NCI-H524 (cell line): ENCODE measurements at regions not wholly inside any gene's neighbourhood (a gene's known extent, or its start where the extent isn't known, plus 50 kb on each side); places are given as distances from the start of the nearest gene placed in this dataset.

Source experiments
- DNase-seq, 2 experiments: peaks; one replicate each; lab custom pipeline; 2025; lab: John Stamatoyannopoulos, UW

DNA sequence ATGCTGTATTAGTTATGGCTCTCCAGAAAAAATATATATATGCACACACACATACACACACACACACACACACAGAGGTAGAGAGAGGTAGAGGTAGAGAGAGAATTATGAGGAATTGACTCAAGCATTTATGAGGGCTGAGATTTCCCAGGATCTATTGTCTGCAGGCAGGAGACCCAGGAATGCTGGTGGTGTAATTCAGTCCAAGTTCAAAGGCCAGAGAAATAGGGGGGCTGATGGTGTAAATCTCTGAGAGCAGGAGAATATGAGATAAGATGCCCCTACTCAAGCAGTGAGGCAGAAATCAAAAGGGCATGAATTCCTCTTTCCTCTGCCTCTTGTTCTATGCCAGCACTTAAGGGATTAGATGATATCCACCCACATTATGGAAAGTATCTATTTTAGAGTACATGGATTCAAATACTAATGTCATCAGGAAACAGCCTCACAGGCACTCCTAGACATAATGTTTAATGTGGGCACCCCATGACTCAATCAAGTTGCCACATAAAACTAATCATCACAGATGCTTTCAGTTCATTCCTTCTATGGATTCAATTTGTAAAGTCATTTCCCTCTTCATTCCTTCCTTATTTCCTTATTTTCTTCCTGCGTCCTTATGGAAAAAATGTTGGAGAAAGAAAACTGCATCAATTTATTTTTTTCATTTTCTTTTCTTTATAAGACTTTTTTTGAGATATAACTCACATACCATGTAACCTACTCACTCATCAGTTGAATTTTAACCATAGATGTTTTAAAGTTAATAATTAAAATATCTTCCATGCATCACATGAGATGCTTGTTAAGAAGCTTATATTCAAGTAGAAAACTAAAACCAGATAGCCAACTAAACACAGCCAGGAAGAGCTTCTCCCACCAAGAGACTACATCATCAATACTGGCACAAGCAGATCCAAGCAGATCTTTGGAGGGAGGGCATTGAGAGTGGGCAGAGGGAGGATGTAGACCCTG is 406.2 kb downstream of the MBD2 start:
- DNase-seq: no peak

DNA sequence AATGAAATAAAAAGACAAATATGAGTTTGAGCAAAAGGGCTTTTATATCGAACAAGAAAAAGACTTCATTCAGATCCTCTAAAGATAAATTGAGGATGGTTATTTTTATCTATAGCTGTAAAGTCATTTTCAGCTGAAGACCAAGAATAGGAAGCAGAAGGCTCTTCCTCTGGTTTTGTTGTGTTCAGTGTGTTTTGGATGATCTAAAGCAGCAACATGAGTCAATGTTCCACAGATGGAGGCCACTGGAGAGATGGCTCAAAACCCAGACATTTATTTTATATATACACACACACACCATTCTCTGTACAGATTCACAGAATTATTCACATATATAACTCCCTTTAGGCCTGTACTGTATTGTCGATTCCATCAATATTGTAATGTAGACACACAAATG is 424.3 kb downstream of the MBD2 start:
- no peak for DNase-seq

DNA sequence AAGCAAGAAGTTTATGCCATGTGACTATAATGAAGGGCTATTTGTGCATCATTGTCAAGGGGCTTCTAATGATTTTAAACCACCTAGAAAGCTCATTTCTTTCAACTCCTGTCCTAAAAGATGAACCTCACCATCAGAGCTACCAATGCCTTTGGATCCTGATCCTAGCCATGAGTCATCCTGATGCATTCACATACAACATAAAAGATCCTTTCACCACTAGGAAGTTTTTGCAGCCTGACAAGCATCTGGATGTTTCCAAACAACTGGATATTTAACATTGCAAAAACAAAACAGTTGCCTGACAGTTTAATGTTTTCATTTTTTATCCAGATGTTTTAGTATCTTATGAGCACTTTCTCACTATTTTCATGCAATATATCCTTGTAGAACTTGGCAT is 425.3 kb downstream of the MBD2 start:
- no peak for DNase-seq

DNA sequence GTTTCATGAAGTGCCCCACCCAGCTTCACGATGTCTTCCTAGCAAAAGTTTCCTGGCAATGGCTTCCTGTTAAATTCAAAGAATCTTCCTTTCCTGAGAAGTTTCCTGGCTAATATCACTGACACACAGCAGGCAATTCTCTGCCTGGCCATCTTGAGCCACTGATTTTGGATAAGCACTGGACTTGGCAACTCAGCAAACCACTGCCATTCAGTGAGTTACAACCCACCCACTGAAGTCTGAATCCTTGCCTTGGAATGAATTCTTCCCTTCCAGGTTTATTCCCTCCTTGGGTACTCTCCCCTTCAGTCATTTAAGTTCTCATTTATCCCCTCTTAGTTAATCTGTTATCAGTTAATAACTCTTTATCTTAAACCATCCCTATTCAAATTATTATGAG is 426.0 kb downstream of the MBD2 start:
- no peak for DNase-seq

DNA sequence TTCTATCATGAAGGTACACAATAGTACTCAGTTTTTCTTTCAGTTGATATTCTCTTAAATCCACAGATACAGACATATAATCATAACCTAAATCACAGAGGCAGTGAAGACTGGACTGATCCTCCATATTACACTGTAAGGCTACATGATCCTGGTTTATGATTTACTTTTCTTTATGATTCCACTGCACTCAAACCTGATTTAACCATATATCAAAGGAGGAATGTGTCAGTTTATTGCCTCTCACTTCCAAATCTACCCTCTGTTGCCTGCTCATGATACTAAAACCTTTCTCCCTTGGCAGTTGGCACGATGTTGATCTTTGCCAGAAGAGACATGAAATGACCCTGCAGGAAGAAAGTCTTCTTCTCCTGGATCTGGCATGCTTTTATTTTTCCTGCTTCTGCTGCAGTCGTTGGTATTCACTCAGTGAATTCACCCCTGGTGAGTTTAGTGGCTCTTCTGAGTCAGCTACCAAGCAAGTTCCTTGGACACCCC is 426.4 kb downstream of the MBD2 start:
- DNase-seq: no peak

DNA sequence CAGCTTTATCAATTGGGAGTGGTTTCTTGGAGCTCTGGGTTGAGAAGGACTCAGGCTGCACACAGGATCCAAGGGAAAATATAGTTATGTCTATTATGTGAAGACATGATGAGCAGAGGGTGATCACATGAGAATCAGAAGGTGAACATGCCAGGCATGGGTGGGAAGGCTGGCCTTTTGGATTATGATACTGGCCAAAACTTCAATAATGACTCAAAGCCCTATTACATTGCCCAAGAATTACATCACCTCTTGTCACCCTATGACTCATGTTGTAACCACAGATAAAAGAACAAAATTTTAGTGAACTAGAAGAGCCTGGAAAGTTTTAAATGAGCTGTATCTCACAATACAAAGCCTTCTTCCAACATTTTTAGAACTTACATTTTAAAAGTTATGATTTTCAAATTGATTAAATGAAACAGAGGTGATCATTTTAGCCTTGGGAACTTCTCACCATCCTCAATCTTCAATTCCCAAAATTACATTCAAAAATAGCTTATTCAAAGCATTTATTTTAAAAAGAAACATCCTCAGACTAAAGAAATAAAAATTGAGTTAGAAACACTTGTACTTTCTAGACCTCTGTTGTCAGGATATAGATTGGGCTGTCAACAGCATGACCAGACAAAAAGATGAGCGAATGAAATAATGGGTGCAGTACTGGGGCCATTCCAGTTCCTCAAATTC is 428.3 kb downstream of the MBD2 start:
- DNase-seq: no peak

DNA sequence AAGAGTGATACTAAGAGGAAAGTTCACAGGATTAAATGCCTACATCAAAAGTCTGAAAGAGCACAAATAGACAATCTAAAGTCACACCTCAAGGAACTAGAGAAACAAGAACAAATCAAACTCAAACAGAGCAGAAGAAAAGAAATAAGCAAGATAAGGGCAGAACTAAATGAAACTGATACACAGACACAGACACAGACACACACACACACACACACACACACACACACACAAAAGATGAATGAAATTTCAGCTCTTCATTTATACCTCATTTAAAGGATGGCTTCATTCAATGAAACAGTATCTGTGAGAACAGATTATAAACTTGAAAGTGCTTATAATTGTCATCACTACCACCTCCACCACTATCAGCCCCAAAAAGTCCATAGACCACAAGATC is 428.9 kb downstream of the MBD2 start:
- DNase-seq: no peak

DNA sequence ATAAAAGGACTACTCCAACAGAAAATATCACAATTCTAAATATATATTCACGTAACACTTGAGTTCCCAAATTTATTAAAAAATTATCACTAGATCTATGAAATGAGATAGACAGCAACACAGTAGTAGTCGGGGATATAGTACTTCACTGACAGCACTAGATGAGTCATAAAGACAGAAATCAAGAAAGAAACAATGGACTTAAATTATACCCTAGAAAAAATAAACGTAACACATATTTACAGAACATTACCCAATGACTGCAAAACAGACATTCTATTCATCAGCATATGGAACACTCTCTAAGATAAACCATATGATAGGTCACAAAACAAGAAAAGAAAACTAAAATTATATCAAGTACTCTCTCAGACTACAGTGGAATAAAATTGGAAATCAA is 429.4 kb downstream of the MBD2 start:
- DNase-seq: no peak

DNA sequence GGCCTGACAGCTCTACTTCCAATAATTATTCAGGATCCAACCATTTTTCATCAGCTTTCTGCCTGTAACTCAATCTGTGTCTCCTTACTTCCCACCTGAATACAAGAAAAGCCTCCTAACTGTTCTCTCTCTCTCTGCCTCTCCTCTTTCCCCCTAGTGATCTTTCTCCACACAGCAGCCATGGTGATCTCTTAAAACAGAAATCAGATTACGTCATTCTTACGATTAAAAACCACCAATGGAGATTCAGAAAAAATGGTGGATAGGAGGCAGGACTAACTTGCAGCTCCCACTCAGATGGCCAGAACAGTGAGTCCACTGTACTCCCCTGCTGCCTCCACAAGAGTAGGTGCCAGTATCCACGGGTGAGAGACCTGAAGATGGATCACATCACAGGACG is 431.7 kb downstream of the MBD2 start:
- no peak for DNase-seq

DNA sequence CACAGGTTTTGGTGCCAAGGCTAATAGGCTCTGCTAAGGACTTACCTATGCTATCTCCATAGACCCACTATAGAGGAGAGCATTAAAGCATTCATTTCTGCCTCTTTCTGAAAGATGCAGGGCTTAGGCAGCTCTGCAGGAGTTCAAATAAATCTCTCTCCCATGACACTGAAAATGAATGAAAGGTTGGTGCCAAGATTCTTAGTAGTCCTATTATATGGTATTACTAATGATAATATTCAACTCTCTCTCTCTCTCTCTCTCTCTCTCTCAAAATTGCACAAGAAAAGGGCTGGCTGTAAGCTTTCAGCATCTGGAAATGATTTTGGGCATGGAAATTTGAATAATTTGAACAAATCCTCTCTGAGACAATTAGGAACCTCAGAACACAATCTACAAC is 433.7 kb downstream of the MBD2 start:
- no peak for DNase-seq

DNA sequence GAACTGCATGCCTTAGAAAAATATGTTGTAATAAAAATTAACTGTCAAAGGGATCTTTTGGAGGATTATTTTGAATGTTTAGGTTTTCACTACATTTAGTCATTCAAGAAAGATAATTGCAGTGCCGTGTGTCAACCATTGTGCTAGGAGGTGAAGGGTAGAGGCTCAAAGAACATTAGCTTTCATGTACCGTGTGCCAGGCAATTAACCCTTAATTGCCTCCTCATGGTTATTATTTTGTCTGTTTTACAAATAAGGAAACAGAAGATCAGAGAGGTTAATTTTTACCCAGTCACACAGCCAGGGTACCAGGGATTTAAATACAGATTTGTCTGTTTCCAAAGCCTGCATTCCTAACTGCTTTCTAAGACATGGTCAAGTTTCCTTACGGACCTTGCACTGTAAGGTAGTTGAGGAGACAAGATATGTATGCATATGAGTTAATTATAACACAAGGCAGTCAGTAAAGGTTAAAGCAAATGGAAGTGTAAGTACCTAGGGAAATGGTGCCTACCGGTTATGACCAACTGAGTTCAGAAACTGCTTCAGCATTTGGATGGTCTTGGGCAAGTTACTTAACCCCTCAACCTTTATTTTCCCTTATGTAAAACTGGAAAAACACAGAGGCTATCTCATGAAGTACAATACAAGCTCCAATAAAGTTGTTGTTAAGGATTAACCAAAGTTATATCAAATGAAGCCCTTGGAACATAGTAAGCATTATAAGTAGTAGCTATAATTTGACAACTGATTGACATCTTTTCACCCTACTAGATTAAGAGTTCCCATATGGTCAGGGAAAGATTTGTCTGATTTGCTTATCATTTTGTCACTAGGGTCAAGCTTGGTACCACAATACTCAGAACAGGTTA is 434.9 kb downstream of the MBD2 start:
- no peak for DNase-seq

DNA sequence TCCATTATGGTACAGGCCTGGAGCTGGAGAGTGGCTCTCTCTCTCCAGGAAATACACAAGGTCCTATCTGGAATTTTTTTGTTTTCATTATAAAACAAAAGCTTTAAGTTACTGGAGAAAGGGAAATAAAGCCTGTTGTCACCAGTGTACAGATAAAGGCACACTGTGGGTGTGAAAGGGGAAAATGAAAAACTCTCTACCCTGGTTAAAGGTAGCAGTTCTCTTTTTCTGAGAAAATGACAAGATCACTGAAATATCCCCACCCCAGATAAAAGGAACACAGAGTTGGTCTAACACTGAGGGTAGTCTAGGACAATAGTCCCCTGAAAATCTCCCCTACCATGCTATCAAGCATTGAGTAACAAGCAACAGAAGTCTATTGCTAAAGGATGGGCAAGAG is 438.7 kb downstream of the MBD2 start:
- no peak for DNase-seq

DNA sequence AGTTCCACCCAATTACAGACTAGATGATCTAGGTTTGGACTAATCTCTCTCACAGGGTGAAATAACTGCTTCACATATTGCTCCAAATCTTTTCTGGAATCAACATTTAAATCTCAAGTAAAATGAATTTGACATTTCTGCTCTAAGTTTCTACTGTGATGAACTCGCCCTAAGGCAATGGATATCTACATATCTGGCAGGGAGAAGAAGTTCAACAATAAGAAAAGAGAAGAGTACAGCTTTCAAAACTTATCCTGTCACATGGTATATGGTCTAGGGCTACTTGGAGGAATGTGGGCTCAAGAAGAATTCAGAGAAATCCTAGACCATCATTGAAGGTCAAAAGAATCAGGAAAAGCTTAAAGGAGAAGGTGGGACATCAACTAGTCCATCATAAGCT is 440.2 kb downstream of the MBD2 start:
- DNase-seq: no peak

DNA sequence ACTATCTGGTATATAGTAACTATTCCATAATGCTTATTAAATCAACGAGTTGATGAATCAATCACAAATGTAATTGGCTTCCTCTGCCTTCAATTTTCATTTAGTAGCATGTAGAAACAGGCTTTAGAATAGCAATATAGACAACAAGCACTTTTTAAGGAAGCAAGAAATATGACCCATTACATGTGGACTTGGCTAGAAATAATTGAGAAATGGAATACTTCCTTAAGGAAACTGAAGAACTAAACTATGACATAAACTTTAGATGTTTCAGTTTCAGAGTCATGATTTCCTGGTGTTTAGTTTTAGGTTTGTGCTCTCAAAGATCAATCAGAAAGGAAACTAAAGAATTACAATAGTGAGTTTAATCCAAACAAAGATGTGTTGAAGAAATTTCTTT is 443.8 kb downstream of the MBD2 start:
- no peak for DNase-seq

DNA sequence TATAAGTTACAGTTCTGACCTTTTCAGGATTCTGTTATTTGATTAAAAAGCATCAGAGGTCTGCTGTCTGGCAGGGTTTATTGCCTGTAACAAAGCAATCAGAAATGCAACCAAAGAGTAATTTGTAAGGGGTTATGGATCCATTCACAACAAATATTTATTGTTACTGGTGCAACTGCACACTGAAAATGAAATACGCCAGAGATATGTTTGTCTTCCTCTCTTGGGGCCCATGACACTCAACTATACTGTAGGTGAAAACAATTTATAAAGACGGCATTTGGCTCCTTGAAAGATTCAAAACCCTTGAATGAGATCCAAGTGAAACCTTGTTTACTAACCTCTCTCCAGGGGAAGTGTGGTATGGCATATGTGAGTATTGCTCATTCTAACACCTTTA is 452.2 kb downstream of the MBD2 start:
- no peak for DNase-seq

DNA sequence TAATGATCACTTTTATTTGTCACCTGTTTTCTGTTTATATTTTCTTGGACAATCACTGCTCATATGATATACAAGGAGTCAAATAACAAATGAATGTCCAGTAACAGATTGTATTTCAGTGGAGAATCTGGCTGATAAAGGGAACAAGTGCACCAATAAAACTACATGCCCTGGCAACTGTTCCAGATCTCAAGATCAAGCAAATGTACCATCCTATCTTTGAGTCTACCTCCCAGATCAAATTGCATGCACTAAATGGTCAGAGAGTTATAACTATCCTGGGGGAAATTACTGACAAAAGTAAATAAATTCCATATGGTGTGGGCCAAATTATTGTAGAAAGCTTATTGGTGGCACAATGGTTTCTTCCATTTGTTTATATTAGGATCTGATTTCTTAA is 452.8 kb downstream of the MBD2 start:
- peak in 1 of 2 experiments; percentile 26 for DNase-seq

DNA sequence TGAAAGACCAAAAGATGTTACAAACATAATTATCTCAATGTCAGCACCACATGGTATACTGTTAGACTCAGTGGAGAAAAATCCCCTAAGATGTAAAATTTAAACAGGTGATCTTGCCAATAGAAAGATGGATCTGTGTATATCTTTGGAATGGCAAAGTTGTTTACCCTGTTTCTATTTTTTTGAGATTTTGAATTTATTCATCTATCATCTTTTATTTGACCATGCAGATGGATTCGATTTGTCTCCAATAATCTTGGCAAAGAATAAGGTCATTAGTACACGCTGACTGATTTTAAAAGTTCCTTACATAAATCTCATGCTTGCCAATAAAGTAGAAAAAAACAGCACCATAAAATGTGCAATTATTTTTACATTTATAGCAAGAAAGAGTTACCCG is 459.3 kb downstream of the MBD2 start:
- no peak for DNase-seq

DNA sequence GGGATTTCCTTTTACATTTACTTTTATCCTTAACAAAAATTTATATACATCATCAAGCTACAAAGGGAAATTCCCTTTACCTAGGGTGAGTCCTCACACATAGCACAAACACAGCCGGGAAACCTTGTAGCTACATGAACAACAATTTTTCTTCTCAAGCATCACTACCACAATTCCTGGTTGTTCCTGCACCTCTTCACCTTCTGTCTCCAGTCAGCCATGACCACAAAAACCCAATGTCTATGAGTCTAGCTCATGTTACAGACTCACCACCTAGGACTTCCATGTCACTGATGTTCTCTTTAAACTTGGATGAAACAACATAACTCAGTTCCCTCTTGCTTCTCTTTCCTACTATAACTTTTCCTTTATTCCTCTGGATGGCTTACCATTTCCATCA is 460.4 kb downstream of the MBD2 start:
- DNase-seq: no peak

DNA sequence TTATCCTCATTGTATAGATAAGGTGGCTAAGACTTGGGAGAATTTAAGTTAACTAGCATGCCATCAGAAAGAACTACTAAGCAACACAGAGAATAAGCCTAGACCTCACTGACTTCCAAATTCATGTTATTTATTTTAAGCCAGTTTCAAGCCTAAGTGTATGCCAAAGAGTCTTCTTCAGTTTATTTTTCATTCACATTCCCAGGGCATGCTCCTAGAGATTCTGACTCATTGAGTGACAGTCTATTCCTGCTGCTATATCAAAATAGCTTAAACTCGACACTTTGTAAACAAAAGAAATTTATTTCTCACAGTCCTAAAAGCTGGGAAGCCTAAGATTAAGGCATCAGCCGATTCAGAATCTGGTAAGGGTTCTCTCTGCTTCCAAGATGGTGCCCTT is 467.1 kb downstream of the MBD2 start:
- no peak for DNase-seq

DNA sequence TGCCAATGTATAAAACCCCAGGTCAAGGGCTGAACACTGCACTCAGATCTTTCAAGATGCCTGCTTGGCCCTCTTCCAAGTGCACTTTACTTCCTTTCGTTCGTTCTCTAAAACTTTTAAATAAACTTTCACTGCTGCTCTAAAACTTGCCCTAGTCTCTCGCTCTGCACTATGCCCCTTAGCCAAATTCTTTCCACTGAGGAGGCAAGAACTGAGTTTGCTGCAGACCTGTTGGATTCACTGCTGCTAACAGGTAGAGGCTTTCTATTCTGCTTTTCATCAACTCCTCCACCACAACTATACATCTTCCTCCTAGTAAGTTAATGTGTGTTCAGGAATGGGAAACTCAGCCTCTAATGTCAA is 467.9 kb downstream of the MBD2 start:
- DNase-seq: no peak

DNA sequence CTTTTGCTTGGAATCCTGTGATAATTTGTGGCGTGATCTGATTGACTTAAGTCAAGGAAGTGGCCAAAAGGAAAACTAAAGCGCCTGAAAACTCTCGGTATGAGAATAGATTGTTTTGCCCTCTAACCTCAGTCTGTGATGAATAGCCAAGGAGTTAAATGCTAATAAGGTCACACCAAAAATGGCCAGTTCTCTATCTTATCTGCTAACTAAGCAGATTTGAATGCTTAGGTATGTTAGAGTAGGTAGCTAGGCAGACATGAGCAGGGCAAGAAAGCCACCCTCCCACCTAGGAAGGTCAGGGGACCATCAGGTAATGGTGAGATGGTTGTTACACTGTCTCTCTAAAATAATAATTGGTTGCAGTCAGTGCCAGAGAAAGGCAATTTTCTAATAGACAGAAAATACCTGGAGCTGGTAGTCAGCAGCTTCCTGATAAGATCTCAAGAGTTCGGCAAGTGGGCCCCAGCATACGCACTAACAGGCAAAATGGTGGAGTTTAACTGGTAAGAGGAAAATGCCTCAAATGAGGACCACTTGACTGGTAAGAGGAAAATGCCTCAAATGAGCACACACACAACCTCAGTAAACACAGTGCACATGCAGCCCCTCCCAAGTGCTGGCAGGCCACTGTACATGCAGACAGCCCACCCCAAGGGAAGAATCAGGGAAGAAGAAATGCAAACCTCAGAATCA is 468.4 kb downstream of the MBD2 start:
- DNase-seq: no peak

DNA sequence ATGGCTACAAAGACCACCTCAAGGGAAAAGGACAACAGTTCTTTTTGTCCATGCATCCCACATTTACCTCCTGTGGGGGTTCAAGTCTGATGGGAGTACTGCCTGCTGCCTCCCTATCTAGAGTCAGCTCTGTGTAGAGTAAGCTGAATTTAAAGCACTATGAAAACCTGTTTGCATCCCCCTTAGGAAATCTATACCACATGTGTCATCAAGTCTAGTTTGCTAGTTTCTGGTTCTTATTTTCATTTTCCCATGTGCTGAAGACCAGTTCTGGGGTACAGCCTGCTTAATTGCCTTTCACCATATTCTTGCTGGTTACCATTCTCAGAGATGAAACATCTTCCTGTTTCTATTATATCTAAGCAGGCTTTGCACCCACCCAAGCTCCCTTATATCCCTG is 470.3 kb downstream of the MBD2 start:
- no peak for DNase-seq
